ENCODE measurements at regions not wholly inside any gene's neighbourhood (a gene's known extent, or its start where the extent isn't known, plus 50 kb on each side); places are given as distances from the start of the nearest gene placed in this dataset.

DNA sequence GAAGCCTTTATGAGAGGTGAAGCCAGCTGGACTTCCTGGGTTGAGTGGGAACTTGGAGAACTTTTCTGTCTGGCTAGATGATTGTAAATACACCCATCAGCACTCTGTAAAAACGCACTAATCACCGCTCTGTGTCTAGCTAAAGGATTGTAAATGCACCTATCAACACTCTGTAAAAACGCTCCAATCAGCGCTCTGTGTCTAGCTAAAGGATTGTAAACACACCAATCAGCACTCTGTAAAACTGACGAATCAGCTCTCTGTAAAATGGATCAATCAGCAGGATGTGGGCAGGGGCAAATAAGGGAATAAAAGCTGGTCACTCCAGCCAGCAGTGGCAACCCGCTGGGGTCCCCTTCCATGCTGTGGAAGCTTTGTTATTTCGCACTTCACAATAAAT is 163.6 kb upstream of the SLC39A10 start:
- no peak for DNase-seq
- H3K36me3 Mint-ChIP-seq, result no peaks in the 10 kb centered on the region
- ChIA-PET POLR2A (no interaction called here), CTCF (no interaction called here)
- H3K9me3 Mint-ChIP-seq, result peaks cover 4% of the 10 kb centered on the region
- H3K4me1 Mint-ChIP-seq (ENCODE audit: low read depth), result peaks cover 17% of the 10 kb centered on the region
- no peak overlapping the region for H3K27ac Mint-ChIP-seq
- intact Hi-C loops (cut with micrococcal nuclease), result no loop called here
- H3K4me3 Mint-ChIP-seq, result no peak overlapping the region
- H3K27me3 Mint-ChIP-seq, result no peaks in the 10 kb centered on the region

DNA sequence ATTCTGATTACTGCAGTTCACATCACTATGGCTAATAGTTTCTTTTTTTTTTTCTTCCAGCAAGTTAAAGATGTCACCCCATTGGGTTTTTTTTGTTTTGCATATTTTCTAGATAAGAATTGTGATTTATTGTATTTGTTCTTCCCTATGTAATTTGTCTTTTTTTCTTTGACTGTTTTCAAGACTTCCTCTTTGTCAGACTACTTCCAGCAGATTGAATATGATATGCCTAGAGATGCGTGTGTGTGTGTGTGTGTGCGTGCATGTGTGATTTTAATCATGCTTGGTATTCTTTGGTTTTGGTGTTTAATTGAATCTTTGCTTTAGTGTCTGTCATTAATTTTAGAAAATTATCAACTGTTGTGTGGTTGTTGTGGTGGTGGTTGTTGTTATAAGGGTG is 166.7 kb upstream of the SLC39A10 start:
- Mint-ChIP-seq H3K9me3 (peaks cover 4% of the 10 kb centered on the region), H3K27me3 (no peaks in the 10 kb centered on the region), H3K4me3 (no peak overlapping the region), H3K36me3 (no peaks in the 10 kb centered on the region), H3K4me1 (ENCODE audit: low read depth) (peaks cover 21% of the 10 kb centered on the region), H3K27ac (no peak overlapping the region)
- POLR2A ChIA-PET, result no interaction called here
- no peak for DNase-seq
- CTCF ChIA-PET, result interaction anchor here (0.7 kb wide), 1 partner anchor 191 kb away, joined by 4 read pairs; no protein-coding TSS in a partner anchor
- intact Hi-C loops (cut with micrococcal nuclease), result no loop called here

DNA sequence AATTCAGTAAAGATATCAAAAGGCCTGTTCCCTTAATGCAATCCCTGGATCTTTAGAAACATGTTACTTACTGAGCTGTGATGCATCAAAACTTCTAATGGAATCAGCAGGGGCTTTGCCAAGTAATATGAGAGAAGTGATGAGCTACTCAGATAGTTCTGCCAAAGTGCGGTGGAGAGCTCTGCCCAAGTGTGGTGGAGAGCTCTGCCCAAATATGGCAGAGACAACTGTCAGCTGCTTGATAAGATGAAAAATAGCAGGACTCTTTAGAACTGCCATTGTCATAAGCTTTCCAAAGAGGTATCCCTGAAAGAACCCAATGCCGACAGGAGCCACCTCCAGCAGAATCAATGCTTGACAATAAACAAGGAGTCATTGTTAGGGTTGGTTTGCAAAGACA is 167.9 kb upstream of the SLC39A10 start:
- Mint-ChIP-seq H3K27me3 (no peaks in the 10 kb centered on the region), H3K4me1 (ENCODE audit: low read depth) (peaks cover 22% of the 10 kb centered on the region), H3K27ac (no peak overlapping the region), H3K36me3 (no peaks in the 10 kb centered on the region), H3K4me3 (no peak overlapping the region), H3K9me3 (peaks cover 4% of the 10 kb centered on the region)
- POLR2A ChIA-PET, result no interaction called here
- intact Hi-C loops (cut with micrococcal nuclease), result no loop called here
- no peak for DNase-seq
- CTCF ChIA-PET, result no interaction called here

DNA sequence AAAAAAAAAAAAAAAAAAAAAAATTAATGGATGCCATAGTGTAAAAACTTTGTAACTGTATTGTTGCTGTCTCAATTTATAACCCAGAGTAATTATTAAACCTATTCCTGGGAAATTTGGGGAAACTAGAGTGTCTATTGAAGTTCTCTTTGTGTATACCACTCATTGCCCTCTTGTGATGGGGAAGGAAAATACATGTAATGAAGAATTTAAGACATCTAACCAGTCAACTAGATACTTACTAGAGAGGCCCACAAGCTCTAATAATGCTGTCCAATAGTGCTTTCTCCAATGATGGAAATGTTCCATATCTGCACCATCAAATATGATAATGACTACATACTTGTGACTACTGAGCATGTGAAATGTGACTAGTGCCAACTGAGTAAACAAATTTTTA is 168.5 kb upstream of the SLC39A10 start:
- no peak for DNase-seq
- POLR2A ChIA-PET, result no interaction called here
- intact Hi-C loops (cut with micrococcal nuclease), result no loop called here
- Mint-ChIP-seq H3K9me3 (peaks cover 4% of the 10 kb centered on the region), H3K4me3 (no peak overlapping the region), H3K36me3 (no peaks in the 10 kb centered on the region), H3K27me3 (no peaks in the 10 kb centered on the region), H3K27ac (no peak overlapping the region), H3K4me1 (ENCODE audit: low read depth) (peaks cover 22% of the 10 kb centered on the region)
- CTCF ChIA-PET, result no interaction called here

DNA sequence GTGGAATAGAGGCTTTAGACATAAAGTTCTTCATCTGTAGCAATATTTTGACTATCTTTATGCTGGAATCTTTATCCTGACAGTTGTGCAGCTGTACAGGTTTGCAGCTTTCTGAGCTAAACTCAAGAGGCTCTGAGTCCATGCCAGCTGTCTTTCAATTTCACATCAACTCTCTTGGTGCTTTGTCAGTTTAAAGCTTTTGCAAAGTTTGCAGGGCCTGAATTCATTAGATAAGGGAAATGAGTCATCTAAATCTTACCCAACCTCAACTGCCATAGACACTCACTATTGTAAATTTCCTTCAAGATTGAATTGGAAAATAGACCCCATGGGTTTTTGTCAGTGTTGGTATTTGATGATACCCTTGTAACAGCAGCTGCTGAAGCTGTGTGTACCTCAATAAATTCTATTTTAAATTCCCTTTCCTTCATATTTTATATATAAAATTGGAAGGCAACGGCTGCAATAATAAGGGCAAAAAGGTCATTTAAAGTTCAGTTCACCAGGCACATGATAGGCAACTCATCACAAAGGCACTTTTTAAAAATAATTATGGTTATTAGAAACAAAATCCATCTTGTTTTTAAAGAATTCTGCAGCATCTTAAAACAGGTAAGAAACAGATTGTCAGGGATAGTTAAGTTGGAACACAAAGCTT is 169.9 kb upstream of the SLC39A10 start:
- ChIA-PET POLR2A (interaction anchor here (1.1 to 1.7 kb wide), 4 partner anchors 9 to 76 kb away, joined by 3 to 4 read pairs (median 4); no protein-coding TSS in a partner anchor), CTCF (interaction anchor here (0.9 to 1.6 kb wide), 3 partner anchors 45 to 591 kb away, joined by 3 to 9 read pairs (median 5); no protein-coding TSS in a partner anchor)
- Mint-ChIP-seq H3K9me3 (no peaks in the 10 kb centered on the region), H3K36me3 (peaks cover 2% of the 10 kb centered on the region), H3K27ac (peak overlapping the region; percentile 57), H3K27me3 (no peaks in the 10 kb centered on the region), H3K4me3 (no peak overlapping the region), H3K4me1 (ENCODE audit: low read depth) (peaks cover 22% of the 10 kb centered on the region)
- DNase-seq, result no peak
- intact Hi-C loops (cut with micrococcal nuclease), result loop anchor here (1.0 to 2.0 kb wide), 6 partner anchors 10 to 173 kb away; no protein-coding TSS in a partner anchor

DNA sequence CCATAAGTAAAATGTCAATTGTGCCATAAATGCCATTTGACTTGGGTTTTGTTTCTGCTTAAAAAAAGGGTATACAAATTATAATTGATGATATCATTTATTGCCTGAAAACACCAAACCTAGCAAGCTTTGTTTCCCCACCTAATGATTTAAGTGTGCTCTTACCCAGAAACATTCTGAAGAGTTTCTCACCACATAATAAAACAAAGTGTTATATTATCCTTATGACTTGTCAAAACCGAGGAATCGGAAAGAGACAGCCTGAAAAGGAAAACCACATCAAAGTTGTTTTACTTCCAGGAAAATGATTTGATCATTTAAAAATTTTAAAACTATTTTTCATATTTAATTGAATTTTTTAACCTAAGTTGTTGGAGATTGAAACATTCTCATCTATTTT is 170.5 kb upstream of the SLC39A10 start:
- Mint-ChIP-seq H3K4me1 (ENCODE audit: low read depth) (peaks cover 22% of the 10 kb centered on the region), H3K4me3 (no peak overlapping the region), H3K9me3 (no peaks in the 10 kb centered on the region), H3K27ac (no peak overlapping the region), H3K36me3 (peaks cover 2% of the 10 kb centered on the region), H3K27me3 (no peaks in the 10 kb centered on the region)
- POLR2A ChIA-PET, result interaction anchor here (1.1 to 1.7 kb wide), 4 partner anchors 8 to 76 kb away, joined by 3 to 4 read pairs (median 4); no protein-coding TSS in a partner anchor
- no peak for DNase-seq
- CTCF ChIA-PET, result interaction anchor here (0.9 to 1.6 kb wide), 3 partner anchors 46 to 591 kb away, joined by 3 to 9 read pairs (median 5); no protein-coding TSS in a partner anchor
- intact Hi-C loops (cut with micrococcal nuclease), result loop anchor here (1.0 to 2.0 kb wide), 3 partner anchors 44 to 174 kb away; no protein-coding TSS in a partner anchor

DNA sequence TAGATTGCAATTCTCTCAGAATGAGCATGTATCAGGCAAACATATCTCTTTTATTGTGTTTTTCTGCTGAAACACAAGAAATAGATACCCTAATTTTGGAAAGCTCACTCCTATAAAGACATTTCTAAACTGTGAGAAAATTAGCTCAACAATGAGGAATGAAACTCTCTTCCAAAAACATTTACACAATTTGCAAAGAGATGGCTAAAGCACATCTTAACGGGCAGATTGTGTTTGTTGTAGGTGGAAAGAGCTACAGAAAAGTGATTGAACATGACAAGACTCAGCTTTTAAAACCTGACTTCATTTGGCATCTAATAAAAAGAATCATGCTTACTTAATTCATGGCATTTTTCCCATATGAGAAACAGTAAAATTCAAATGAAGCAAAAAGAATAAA is 175.0 kb upstream of the SLC39A10 start:
- Mint-ChIP-seq H3K4me1 (ENCODE audit: low read depth) (peaks cover 27% of the 10 kb centered on the region), H3K36me3 (peaks cover 11% of the 10 kb centered on the region), H3K27ac (no peak overlapping the region), H3K4me3 (no peak overlapping the region), H3K9me3 (peaks cover 6% of the 10 kb centered on the region), H3K27me3 (no peaks in the 10 kb centered on the region)
- ChIA-PET POLR2A (no interaction called here), CTCF (interaction anchor here (0.7 kb wide), 1 partner anchor 615 kb away, joined by 3 read pairs; no protein-coding TSS in a partner anchor)
- DNase-seq, result no peak
- intact Hi-C loops (cut with micrococcal nuclease), result no loop called here

DNA sequence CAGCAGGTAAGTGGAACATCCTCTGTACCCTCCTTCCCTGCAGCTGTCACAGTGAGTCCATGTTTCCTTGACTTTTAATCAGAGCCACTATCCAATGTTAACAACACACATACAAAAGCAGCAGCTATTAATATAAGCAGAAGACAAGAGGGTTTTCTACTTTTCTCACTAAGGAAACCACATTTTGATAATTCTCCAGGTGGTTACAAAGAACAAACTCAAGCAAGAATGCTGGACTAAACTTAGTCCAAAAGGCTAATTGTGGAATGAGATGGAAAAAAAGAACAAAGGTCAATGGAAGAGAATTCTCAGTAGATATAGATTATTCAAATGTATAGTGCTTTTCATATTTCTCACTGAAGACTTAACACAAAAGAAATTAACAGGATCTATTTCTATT is 176.9 kb upstream of the SLC39A10 start:
- Mint-ChIP-seq H3K4me3 (no peak overlapping the region), H3K4me1 (ENCODE audit: low read depth) (peaks cover 16% of the 10 kb centered on the region), H3K27ac (no peak overlapping the region), H3K27me3 (no peaks in the 10 kb centered on the region), H3K9me3 (peaks cover 6% of the 10 kb centered on the region), H3K36me3 (peaks cover 12% of the 10 kb centered on the region)
- ChIA-PET POLR2A (no interaction called here), CTCF (no interaction called here)
- intact Hi-C loops (cut with micrococcal nuclease), result no loop called here
- DNase-seq, result no peak

DNA sequence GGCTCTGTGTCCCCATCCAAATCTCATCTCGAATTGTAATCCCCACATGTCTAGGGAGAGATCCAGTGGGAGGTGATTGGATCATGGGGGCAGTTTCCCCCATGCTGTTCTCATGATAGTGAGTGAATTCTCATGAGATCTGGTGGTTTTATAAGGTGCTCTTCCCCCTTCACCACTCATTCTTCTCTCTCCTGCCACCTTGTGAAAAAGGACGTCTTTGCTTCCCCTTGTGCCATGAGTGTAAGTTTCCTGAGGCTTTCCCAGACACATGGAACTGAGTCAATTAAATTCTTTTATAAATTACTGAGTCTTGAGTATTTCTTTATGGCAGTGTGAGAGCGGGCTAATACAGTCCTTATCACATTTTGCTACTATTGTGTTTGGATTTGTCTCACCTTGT is 177.6 kb upstream of the SLC39A10 start:
- H3K36me3 Mint-ChIP-seq, result peaks cover 12% of the 10 kb centered on the region
- H3K27me3 Mint-ChIP-seq, result no peaks in the 10 kb centered on the region
- no peak overlapping the region for H3K4me3 Mint-ChIP-seq
- no peak overlapping the region for H3K27ac Mint-ChIP-seq
- CTCF ChIA-PET, result no interaction called here
- DNase-seq, result no peak
- H3K4me1 Mint-ChIP-seq (ENCODE audit: low read depth), result peaks cover 14% of the 10 kb centered on the region
- peaks cover 6% of the 10 kb centered on the region for H3K9me3 Mint-ChIP-seq
- intact Hi-C loops (cut with micrococcal nuclease), result no loop called here
- POLR2A ChIA-PET, result no interaction called here

DNA sequence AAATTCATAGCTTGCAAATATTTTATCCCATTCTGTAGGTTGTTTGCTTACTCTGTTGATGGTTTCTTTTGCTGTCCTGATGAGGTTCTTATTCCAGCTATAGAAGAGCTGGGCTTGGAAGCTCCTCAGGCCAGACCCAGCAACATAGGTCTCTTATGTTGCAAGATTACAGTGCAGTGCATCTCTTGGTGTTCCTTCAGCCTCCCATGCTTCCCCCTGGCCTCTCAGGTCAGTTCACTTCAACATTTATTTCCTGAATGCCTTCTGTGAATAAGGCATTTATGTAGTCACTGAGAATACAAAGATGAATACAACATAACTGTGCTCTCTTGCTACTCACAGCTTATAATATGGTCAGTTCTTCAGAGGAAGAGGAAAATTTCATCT is 179.0 kb upstream of the SLC39A10 start:
- POLR2A ChIA-PET, result interaction anchor here (0.6 to 1.0 kb wide), 2 partner anchors 9 to 199 kb away, joined by 3 to 4 read pairs; no protein-coding TSS in a partner anchor

DNA sequence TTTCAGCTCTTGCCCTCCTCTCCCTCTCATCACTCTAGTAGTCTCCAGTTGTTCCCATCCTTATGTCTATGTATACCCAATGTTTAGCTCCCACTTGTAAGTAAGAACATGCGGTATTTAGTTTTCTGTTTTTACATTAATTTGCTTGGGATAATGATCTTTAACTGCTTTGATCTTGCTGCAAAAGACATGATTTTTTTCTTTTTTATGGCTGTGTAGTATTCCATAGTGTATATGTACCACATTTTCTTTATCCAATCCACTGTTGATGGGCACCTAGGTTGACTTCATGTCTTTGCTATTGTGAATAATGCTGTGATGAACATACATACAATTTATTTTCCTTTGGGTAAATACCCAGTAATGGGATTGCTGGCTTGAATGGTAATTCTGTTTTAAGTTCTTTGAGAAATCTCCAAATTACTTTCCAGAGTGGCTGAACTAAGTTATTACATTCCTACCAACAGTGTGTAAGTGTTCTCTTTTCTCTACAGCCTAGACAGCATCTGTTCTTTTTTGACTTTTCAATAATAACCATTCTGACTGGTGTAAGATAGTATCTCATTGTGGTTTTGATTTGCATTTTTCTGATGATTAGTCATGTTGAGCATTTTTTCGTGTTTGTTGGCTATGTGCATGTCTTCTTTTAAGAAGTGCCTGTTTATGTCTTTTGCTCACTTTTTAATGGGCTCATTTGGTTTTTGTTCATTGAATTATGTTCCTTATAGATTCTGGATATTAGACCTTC is 179.6 kb upstream of the SLC39A10 start:
- Mint-ChIP-seq H3K4me3 (no peak overlapping the region), H3K4me1 (ENCODE audit: low read depth) (peaks cover 17% of the 10 kb centered on the region), H3K27ac (peak overlapping the region; percentile 10), H3K9me3 (peaks cover 6% of the 10 kb centered on the region), H3K36me3 (peaks cover 12% of the 10 kb centered on the region), H3K27me3 (no peaks in the 10 kb centered on the region)
- intact Hi-C loops (cut with micrococcal nuclease), result loop anchor here (1.0 to 2.0 kb wide), 5 partner anchors 10 to 117 kb away; no protein-coding TSS in a partner anchor
- no peak for DNase-seq
- ChIA-PET CTCF (interaction anchor here (1.6 kb wide), 1 partner anchor 183 kb away, joined by 5 read pairs; no protein-coding TSS in a partner anchor), POLR2A (interaction anchor here (0.6 to 1.0 kb wide), 3 partner anchors 10 to 597 kb away, joined by 3 to 5 read pairs (median 4); no protein-coding TSS in a partner anchor)

More for the DNA sequence above, 179.0 kb upstream of the SLC39A10 start:
- DNase-seq, result no peak
- Mint-ChIP-seq H3K4me1 (ENCODE audit: low read depth) (peaks cover 14% of the 10 kb centered on the region), H3K4me3 (no peak overlapping the region), H3K9me3 (peaks cover 6% of the 10 kb centered on the region), H3K36me3 (peaks cover 12% of the 10 kb centered on the region), H3K27ac (no peak overlapping the region), H3K27me3 (no peaks in the 10 kb centered on the region)
- intact Hi-C loops (cut with micrococcal nuclease), result loop anchor here (1.0 to 2.0 kb wide), 5 partner anchors 9 to 118 kb away; no protein-coding TSS in a partner anchor
- CTCF ChIA-PET, result interaction anchor here (1.6 kb wide), 1 partner anchor 182 kb away, joined by 5 read pairs; no protein-coding TSS in a partner anchor

DNA sequence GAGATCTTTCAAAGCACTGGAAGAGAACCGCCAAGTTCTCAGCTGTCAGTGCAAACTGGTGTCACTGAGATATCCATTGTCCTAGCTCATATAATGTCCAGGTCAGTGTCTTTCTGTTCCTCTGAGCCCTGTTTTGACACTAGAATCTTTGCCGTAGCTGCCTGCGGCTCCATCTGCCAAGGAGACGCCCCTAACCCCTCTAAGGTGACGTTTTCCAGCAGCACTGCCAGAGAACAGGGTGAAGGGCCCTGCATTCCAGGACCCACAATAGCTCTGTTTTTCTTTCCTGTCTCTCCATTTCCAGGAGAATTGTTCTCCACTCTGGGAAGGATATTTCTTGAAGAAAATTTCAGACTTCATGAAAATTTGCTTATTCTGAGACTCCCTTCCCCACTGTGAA is 181.7 kb upstream of the SLC39A10 start:
- CTCF ChIA-PET, result interaction anchor here (1.0 to 1.1 kb wide), 2 partner anchors 22 to 32 kb away, joined by 3 to 9 read pairs; no protein-coding TSS in a partner anchor

More for the DNA sequence above, 181.7 kb upstream of the SLC39A10 start:
- no peaks in the 10 kb centered on the region for H3K27me3 Mint-ChIP-seq
- H3K4me1 Mint-ChIP-seq (ENCODE audit: low read depth), result peaks cover 17% of the 10 kb centered on the region
- intact Hi-C loops (cut with micrococcal nuclease), result no loop called here
- H3K36me3 Mint-ChIP-seq, result peaks cover 7% of the 10 kb centered on the region
- POLR2A ChIA-PET, result no interaction called here
- H3K9me3 Mint-ChIP-seq, result peaks cover 6% of the 10 kb centered on the region
- no peak overlapping the region for H3K4me3 Mint-ChIP-seq
- DNase-seq, result no peak
- H3K27ac Mint-ChIP-seq, result no peak overlapping the region

All from activated CD4-positive, alpha-beta memory T cell treated with anti-CD3 and anti-CD28 coated beads for 36 hours (primary cell).